ENCODE measurements at regions not wholly inside any gene's neighbourhood (a gene's known extent, or its start where the extent isn't known, plus 50 kb on each side); places are given as distances from the start of the nearest gene placed in this dataset.
A peak's percentile ranks its signal among the peaks of the same experiment; 100 is the strongest.

DNA sequence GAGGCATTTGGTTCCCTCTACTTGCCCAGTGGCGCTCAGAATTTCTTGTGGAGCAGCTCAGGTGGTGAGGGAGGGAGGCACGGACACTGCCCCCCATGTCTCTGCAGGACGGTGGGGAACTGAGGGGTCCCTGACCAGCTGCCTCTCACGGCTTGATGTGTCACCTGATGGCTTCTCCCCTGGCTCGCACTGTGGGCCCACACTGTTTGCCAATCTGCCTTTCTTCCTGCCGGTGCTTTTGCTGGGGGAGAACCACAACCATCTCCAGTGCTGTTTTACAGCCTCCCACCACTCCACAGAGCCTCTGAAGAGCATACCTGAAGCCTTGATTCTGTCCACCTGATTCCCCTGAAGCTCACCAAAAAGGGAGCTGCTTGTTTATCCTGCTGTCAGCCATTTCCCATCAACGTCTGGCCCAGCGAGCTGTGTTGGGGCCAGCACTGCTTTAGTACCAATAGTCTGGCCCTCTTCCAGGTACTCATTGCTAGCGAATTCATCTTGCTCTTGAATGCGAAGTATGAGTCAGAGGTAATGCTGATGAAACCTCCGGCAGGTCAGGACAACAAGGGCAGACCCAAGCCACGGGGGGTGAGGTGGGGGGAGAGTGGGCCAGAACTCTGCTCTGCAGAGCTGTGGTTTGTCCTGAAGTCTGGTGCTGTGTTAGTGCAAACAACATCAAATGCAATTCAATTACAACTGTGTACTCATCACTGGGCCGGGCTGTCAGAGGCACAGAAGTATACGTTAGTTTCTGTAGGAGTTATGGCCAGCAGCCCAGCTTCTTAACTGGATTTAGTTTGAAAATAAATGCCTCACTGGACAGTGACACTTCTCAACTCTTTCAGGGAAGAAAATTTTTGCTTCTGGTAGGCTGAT, 208.3 kb upstream of the JADE1 start (continued):
- TF ChIP-seq MXD3 (CRISPR knock-in tag; IDR thresholded peaks at IDR 0.05) (0 out of 2 replicates have a peak, but pooled peaks have one; percentile 38), ZNF451 (CRISPR knock-in tag; IDR thresholded peaks at IDR 0.05) (0 out of 2 replicates have a peak, but pooled peaks have one; percentile 17), ZMYM3 (CRISPR knock-in tag; IDR thresholded peaks at IDR 0.05) (peak; percentile 36; the same call in 1 of the 2 replicates), SRSF9 (IDR thresholded peaks at IDR 0.05; ENCODE audit: borderline replicate concordance, insufficient read depth, low read depth, low read length, poor library complexity, severe bottlenecking) (no peak), KDM4B (CRISPR knock-in tag; IDR thresholded peaks at IDR 0.05) (peak; percentile 27; the same call in 1 of the 2 replicates), FOXP1 (IDR thresholded peaks at IDR 0.05) (peak; percentile 44; the same call in 1 of the 2 replicates), FOXP1 (CRISPR knock-in tag; IDR thresholded peaks at IDR 0.05) (peak; percentile 65), KMT2A (CRISPR knock-in tag; IDR thresholded peaks at IDR 0.05) (no peak), YEATS4 (CRISPR knock-in tag; IDR thresholded peaks at IDR 0.05; ENCODE audit: borderline replicate concordance) (peak; percentile 59), MTF2 (CRISPR knock-in tag; IDR thresholded peaks at IDR 0.05; ENCODE audit: borderline replicate concordance) (no peak), NFE2L2 (IDR thresholded peaks at IDR 0.05; ENCODE audit: low read length) (no peak), BORCS8-MEF2B (CRISPR knock-in tag; IDR thresholded peaks at IDR 0.05) (no peak), ZNF337 (CRISPR knock-in tag; IDR thresholded peaks at IDR 0.05; ENCODE audit: borderline replicate concordance, low read depth) (no peak), ZNF335 (CRISPR knock-in tag; IDR thresholded peaks at IDR 0.05) (no peak), ETV6 (CRISPR knock-in tag; conservative IDR thresholded peaks at IDR 0.05) (no peak), ONECUT2 (CRISPR knock-in tag; IDR thresholded peaks at IDR 0.05) (no peak), NFRKB (IDR thresholded peaks at IDR 0.05) (no peak), KAT7 (CRISPR knock-in tag; IDR thresholded peaks at IDR 0.05; ENCODE audit: borderline replicate concordance) (peak; percentile 34; the same call in 1 of the 2 replicates), PHF21A (CRISPR knock-in tag; IDR thresholded peaks at IDR 0.05) (peak; percentile 42; the same call in 1 of the 2 replicates), NFKBIZ (CRISPR knock-in tag; IDR thresholded peaks at IDR 0.05) (no peak), SETDB1 (CRISPR knock-in tag; IDR thresholded peaks at IDR 0.05; ENCODE audit: borderline replicate concordance) (no peak), ZNF549 (CRISPR knock-in tag; IDR thresholded peaks at IDR 0.05) (no peak), ZNF431 (CRISPR knock-in tag; IDR thresholded peaks at IDR 0.05; ENCODE audit: borderline replicate concordance, low read depth) (0 out of 2 replicates have a peak, but pooled peaks have one; percentile 12), ZNF558 (CRISPR knock-in tag; IDR thresholded peaks at IDR 0.05; ENCODE audit: borderline replicate concordance) (no peak), TBL1XR1 (IDR thresholded peaks at IDR 0.05; ENCODE audit: borderline replicate concordance, low read length, partially characterized antibody) (no peak), RFX3 (CRISPR knock-in tag; IDR thresholded peaks at IDR 0.05) (no peak), RFXANK (CRISPR knock-in tag; IDR thresholded peaks at IDR 0.05) (no peak)
- TF ChIP-seq, protein P1, sequence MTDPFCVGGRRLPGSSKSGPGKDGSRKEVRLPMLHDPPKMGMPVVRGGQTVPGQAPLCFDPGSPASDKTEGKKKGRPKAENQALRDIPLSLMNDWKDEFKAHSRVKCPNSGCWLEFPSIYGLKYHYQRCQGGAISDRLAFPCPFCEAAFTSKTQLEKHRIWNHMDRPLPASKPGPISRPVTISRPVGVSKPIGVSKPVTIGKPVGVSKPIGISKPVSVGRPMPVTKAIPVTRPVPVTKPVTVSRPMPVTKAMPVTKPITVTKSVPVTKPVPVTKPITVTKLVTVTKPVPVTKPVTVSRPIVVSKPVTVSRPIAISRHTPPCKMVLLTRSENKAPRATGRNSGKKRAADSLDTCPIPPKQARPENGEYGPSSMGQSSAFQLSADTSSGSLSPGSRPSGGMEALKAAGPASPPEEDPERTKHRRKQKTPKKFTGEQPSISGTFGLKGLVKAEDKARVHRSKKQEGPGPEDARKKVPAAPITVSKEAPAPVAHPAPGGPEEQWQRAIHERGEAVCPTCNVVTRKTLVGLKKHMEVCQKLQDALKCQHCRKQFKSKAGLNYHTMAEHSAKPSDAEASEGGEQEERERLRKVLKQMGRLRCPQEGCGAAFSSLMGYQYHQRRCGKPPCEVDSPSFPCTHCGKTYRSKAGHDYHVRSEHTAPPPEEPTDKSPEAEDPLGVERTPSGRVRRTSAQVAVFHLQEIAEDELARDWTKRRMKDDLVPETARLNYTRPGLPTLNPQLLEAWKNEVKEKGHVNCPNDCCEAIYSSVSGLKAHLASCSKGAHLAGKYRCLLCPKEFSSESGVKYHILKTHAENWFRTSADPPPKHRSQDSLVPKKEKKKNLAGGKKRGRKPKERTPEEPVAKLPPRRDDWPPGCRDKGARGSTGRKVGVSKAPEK (CRISPR knock-in tag; IDR thresholded peaks at IDR 0.05; ENCODE audit: borderline replicate concordance), result 0 out of 2 replicates have a peak, but pooled peaks have one; percentile 37
- TF ChIP-seq, protein P2, sequence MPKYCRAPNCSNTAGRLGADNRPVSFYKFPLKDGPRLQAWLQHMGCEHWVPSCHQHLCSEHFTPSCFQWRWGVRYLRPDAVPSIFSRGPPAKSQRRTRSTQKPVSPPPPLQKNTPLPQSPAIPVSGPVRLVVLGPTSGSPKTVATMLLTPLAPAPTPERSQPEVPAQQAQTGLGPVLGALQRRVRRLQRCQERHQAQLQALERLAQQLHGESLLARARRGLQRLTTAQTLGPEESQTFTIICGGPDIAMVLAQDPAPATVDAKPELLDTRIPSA (CRISPR knock-in tag; IDR thresholded peaks at IDR 0.05; ENCODE audit: borderline replicate concordance), result no peak

Data from HepG2 (cell line).